ENCODE measurements at regions not wholly inside any gene's neighbourhood (a gene's known extent, or its start where the extent isn't known, plus 50 kb on each side); places are given as distances from the start of the nearest gene placed in this dataset.
A peak's percentile ranks its signal among the peaks of the same experiment; 100 is the strongest.
"Not testable (repeated sequence)": the region's sequence is repeated elsewhere in the genome, so short reads cannot be mapped to it uniquely, and the experiment has no call there.

DNA sequence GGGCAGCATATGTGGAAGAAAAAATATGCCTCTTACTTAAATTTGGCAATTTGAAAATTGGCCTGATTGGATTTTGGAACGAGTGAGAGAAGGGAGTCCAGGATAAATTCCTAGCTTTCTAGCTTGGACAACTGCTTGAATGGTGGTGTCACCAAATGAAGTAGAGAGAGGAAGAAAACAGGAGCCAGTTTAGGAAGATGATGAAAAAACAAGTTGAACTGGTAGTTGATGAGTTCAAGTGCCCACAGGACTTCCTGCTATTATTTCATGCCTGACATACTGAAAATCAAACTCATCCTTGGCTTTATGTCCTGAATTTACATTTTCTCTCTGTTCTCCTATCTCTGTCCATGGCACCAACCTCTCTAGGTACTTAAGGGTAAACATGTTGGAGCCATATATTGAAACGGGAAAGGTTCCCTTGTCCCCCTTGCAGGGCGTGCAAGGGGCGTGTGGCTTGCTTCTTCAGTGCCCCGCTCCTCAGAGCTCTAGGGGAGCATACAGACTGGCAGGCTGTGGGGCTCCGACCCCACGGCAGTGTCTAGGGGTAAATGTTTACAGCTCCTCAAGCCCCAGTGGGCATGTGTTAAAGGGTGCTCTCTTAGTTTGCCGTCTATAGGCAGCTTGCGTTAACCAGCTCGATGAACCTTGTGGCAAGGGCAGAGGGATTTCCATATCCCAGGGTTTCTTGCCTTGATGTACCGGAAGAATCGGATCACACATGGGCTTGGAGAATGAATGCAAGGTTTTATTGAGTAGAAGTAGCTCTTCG, 250.7 kb upstream of the PGRMC2 start:
- H3K27me3 Mint-ChIP-seq, result peaks cover 7% of the 10 kb centered on the region
- no peaks in the 10 kb centered on the region for H3K36me3 Mint-ChIP-seq (ENCODE audit: low read depth)
- no peak overlapping the region for H3K4me3 Mint-ChIP-seq
- CTCF ChIA-PET, result interaction anchor here (1.1 kb wide), 1 partner anchor 25 kb away, joined by 4 read pairs; no protein-coding TSS in a partner anchor
- H3K9me3 Mint-ChIP-seq (ENCODE audit: low read depth), result no peaks in the 10 kb centered on the region
- H3K4me1 Mint-ChIP-seq, result no peaks in the 10 kb centered on the region
- POLR2A ChIA-PET, result no interaction called here
- ATAC-seq (no peak), DNase-seq (no peak)
- no peak overlapping the region for H3K27ac Mint-ChIP-seq
- intact Hi-C loops (cut with DNase I, micrococcal nuclease), result no loop called here

DNA sequence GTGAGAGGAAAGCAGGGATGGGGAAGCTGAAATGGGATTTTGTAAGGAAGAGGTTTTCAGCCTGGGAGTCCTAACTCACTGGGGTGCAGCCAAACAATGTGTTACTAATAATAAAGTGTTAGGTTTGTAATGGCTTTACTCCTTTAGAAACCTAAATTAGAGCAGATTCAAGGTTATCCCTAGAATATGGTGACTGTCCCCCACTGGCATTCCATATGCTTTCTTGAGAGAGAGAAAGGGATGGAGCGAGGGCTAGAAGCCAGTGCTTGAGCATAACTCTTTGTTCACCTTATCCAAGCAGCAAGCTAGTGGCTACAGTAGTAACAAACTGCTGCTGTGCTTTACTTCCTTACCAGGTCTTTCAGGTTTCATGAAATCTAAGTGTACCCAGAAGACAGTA, 249.1 kb upstream of the PGRMC2 start:
- H3K27ac Mint-ChIP-seq, result no peak overlapping the region
- ATAC-seq (no peak), DNase-seq (no peak)
- ChIA-PET POLR2A (no interaction called here), CTCF (no interaction called here)
- no peaks in the 10 kb centered on the region for H3K4me1 Mint-ChIP-seq
- H3K4me3 Mint-ChIP-seq, result no peak overlapping the region
- H3K9me3 Mint-ChIP-seq (ENCODE audit: low read depth), result no peaks in the 10 kb centered on the region
- H3K36me3 Mint-ChIP-seq (ENCODE audit: low read depth), result no peaks in the 10 kb centered on the region
- intact Hi-C loops (cut with DNase I, micrococcal nuclease), result no loop called here
- H3K27me3 Mint-ChIP-seq, result peaks cover 7% of the 10 kb centered on the region

DNA sequence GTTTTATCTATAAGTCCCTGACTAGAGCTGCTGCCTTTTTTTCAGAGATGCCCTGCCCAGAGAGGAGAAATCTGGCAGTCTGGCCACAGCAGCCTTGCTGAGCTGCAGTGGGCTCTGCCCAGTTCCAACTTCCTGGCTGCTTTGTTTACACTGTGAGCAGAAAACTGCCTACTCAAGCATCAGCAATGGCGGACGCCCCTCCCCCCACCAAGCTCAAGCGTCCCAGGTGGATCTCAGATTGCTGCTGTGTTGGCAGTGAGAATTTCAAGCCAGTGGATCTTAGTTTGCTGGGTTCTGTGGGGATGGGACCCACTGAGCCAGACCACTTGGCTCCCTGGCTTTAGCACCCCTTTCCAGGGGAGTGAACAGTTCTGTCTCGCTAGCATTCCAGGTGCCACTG, 247.9 kb upstream of the PGRMC2 start:
- ATAC-seq; H3K27me3 Mint-ChIP-seq; DNase-seq; H3K9me3 Mint-ChIP-seq (ENCODE audit: low read depth); POLR2A ChIA-PET; H3K4me1 Mint-ChIP-seq; H3K36me3 Mint-ChIP-seq (ENCODE audit: low read depth); CTCF ChIA-PET; intact Hi-C loops (cut with DNase I, micrococcal nuclease); H3K4me3 Mint-ChIP-seq; H3K27ac Mint-ChIP-seq: not testable (repeated sequence)

DNA sequence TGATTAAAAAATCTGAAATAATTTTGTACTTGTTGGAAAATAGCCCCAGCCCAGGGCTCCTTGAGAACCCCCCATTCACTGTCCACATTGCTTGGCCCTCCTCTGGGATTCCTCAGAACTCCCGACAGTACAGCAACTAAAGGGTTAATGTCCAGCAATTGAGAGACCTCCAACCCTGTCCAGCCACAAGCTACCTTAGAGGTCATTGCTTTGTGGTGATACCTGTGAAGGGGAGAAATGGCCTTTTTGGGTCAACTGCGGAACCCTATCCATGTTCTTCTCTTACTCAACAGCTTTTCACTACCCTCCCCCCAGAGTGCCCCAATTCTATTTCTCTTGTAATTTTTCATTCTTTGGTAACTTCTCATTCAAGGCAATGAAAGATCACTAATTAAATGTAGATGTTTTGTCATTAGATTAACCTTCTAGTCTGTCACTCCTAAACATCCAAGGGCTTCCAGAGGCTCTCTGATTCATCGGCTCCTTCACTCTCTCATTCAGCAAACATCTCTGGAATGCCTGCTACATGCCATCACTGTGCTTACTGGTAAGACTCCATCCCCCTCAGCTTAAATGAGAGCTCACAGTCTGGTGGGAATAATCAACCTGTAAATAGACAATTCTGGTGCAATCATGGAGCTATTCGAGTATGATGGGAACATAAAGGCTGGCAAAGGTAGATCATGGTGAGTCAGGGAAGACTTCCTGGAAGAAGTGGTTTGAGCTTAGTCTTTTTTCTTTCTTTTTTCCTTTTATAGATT, 241.4 kb upstream of the PGRMC2 start:
- Mint-ChIP-seq H3K9me3 (ENCODE audit: low read depth) (no peaks in the 10 kb centered on the region), H3K27ac (no peak overlapping the region), H3K27me3 (no peaks in the 10 kb centered on the region), H3K36me3 (ENCODE audit: low read depth) (no peaks in the 10 kb centered on the region), H3K4me1 (peaks cover 7% of the 10 kb centered on the region), H3K4me3 (no peak overlapping the region)
- ChIA-PET POLR2A (no interaction called here), CTCF (interaction anchor here (0.8 kb wide), 1 partner anchor 82 kb away, joined by 3 read pairs; no protein-coding TSS in a partner anchor)
- intact Hi-C loops (cut with DNase I, micrococcal nuclease), result no loop called here
- DNase-seq (no peak), ATAC-seq (no peak)

DNA sequence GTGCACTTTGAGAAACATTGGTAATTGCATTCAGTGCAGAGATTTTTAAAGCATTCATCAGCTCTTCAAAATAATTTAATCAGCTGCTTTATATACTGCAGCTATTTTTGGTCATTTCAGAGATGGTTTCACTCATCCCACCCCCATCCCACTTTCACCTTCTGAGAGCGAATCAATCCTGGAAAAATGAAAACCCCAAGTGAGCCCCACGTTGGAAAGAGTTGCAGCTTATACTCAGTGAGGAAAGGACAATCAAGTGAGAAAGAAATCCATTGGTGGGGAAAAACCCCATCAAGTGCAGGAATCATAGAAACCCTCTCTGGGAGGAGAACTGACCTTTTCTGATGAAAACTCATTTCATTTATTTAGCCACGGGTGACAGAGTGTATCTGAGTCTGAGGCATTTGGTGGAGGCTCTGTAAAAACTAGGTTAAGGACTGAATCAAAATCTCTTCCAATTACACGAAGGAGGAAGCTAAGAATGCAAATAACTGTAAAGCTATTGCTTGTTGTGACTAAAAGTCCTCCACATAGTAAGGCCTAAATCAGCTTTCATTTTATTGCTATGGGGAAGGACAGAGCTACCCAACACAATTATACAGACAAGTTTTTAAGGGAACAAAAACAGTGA, 240.4 kb upstream of the PGRMC2 start:
- intact Hi-C loops (cut with DNase I, micrococcal nuclease), result no loop called here
- Mint-ChIP-seq H3K9me3 (ENCODE audit: low read depth) (no peaks in the 10 kb centered on the region), H3K27ac (no peak overlapping the region), H3K4me1 (peaks cover 7% of the 10 kb centered on the region), H3K27me3 (peaks cover 2% of the 10 kb centered on the region), H3K36me3 (ENCODE audit: low read depth) (no peaks in the 10 kb centered on the region), H3K4me3 (no peak overlapping the region)
- ATAC-seq (no peak), DNase-seq (no peak)
- ChIA-PET CTCF (interaction anchor here (0.6 to 0.8 kb wide), 3 partner anchors 13 to 81 kb away, joined by 3 read pairs; no protein-coding TSS in a partner anchor), POLR2A (no interaction called here)

DNA sequence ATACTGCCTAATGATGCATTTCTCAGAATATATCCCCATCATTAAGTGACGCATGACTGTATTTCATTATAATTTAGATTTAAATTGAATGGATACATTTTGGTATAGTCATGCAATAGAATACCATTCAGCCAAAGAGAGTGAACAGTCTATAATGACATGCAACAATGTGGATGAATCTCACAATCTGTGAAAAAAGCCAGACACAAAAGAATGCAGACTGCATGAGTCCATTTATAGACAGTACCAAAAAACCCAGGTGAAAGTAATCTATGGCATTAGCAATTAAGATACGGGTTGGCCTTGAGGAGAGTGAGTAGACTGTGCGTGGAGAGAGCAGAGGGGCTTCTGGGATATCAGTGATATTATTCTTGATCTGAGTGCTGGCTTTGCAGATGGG, 239.7 kb upstream of the PGRMC2 start:
- Mint-ChIP-seq H3K27me3 (peaks cover 2% of the 10 kb centered on the region), H3K9me3 (ENCODE audit: low read depth) (no peaks in the 10 kb centered on the region), H3K4me1 (peaks cover 7% of the 10 kb centered on the region), H3K4me3 (no peak overlapping the region), H3K36me3 (ENCODE audit: low read depth) (no peaks in the 10 kb centered on the region), H3K27ac (no peak overlapping the region)
- intact Hi-C loops (cut with DNase I, micrococcal nuclease), result no loop called here
- ChIA-PET POLR2A (no interaction called here), CTCF (interaction anchor here (0.6 to 0.7 kb wide), 2 partner anchors 12 to 26 kb away, joined by 3 read pairs; no protein-coding TSS in a partner anchor)
- ATAC-seq, result no peak
- DNase-seq, result no peak

DNA sequence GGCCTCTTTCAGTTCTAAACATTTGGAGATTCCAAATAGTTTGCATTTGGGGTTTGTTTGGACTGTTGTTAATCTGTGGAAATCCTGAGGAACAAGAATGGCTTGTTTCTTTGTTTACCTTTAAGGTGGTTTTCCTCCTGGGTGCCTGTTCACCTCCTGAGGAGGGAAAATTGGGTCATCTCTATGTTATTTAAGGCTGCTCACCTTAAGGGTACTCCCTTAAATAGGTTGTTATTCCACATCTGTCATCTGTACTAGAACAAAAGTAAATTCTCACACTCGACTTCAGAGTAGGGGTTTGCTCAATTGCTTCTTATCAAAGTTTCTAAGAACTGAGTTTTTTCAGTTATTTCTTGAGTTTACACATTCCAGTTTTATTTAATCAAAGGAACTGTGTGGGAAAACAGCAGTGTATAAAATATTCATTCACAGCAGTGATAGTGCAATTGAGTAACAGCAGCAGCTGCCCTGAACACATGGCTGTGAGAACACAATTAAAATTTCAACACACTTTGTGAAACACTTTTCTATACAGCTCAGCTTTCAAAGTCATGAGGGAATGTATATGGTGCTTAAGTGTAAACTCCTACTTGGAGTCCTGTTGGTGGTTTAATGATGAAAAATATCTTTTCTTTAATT, 238.5 kb upstream of the PGRMC2 start:
- Mint-ChIP-seq H3K9me3 (ENCODE audit: low read depth) (no peaks in the 10 kb centered on the region), H3K36me3 (ENCODE audit: low read depth) (no peaks in the 10 kb centered on the region), H3K4me3 (no peak overlapping the region), H3K27ac (no peak overlapping the region), H3K27me3 (peaks cover 2% of the 10 kb centered on the region), H3K4me1 (peaks cover 7% of the 10 kb centered on the region)
- POLR2A ChIA-PET, result interaction anchor here (0.7 kb wide), 1 partner anchor 70 kb away, joined by 3 read pairs; no protein-coding TSS in a partner anchor
- DNase-seq (no peak), ATAC-seq (no peak)
- intact Hi-C loops (cut with DNase I, micrococcal nuclease), result no loop called here
- CTCF ChIA-PET, result no interaction called here

DNA sequence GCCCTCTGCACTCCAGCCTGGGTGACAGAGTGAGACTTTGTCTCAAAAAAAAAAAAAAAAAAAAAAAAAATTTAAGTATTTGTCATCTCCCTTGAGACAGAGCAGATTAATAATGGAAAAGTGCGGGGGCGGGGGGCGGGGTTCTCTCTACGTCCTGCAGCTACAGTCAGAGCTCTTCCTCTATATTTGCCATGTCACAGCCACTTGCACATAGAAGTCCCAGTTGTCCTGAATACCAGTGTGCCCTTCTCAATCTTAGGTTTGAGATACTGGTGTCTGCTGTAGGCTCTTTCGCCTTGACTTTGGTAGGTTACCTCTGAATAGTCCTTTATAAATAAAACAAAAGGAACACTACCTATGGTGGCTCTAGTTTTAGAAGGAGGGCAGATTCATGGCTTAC, 237.8 kb upstream of the PGRMC2 start:
- DNase-seq (peak; percentile 6), ATAC-seq (peak; percentile 26)
- ChIA-PET POLR2A (no interaction called here), CTCF (no interaction called here)
- H3K27me3 Mint-ChIP-seq, result peaks cover 2% of the 10 kb centered on the region
- H3K9me3 Mint-ChIP-seq (ENCODE audit: low read depth), result no peaks in the 10 kb centered on the region
- intact Hi-C loops (cut with DNase I, micrococcal nuclease), result no loop called here
- H3K27ac Mint-ChIP-seq, result no peak overlapping the region
- no peaks in the 10 kb centered on the region for H3K36me3 Mint-ChIP-seq (ENCODE audit: low read depth)
- H3K4me1 Mint-ChIP-seq, result peaks cover 7% of the 10 kb centered on the region
- H3K4me3 Mint-ChIP-seq, result no peak overlapping the region

DNA sequence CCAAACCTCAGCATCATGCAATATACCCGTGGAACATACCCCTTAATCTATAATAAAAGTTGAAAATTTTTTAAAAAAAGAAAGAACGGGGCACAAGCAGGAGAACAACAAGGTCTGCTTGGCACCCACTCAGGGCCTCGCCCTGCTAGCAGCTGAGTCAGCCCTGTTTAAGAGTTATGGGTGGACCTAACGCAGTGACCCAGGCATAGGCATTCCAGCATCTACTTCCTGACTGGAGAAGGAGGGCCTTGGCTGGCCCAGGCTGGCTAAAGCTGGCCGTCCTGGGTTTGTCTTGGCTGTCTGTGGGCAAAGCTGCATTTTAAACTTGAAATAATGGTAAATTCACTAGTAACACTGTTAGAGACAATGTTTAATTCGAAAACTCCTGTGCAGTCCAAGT, 236.7 kb upstream of the PGRMC2 start:
- no peaks in the 10 kb centered on the region for H3K36me3 Mint-ChIP-seq (ENCODE audit: low read depth)
- DNase-seq, result no peak
- H3K27ac Mint-ChIP-seq, result no peak overlapping the region
- H3K4me3 Mint-ChIP-seq, result no peak overlapping the region
- H3K27me3 Mint-ChIP-seq, result peaks cover 2% of the 10 kb centered on the region
- CTCF ChIA-PET, result interaction anchor here (1.4 kb wide), 1 partner anchor 65 kb away, joined by 4 read pairs; no protein-coding TSS in a partner anchor
- POLR2A ChIA-PET, result no interaction called here
- peaks cover 7% of the 10 kb centered on the region for H3K4me1 Mint-ChIP-seq
- intact Hi-C loops (cut with DNase I, micrococcal nuclease), result no loop called here
- H3K9me3 Mint-ChIP-seq (ENCODE audit: low read depth), result no peaks in the 10 kb centered on the region
- ATAC-seq, result no peak

DNA sequence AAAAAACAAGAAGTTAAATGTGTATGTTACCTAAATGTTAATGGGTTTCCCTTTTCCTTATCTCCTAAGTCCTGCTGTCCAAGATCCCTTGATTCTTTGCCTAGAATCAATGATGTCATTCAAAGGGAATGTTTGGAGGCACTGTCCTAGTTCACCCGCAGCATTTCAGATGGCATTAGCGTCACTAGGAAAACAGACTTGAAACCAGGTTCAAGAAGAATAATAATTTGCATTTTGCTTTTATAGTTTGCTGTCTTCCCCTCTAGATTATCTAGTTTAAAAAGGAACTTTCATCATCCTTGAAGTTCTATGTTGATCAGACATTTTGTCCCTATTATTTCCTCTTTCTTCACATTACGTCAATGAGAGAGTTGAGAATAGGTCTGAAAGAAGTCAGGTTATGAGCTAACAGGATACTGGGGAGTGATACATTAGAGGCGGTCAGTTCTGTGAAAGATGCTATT, 234.1 kb upstream of the PGRMC2 start:
- H3K27ac Mint-ChIP-seq, result no peak overlapping the region
- peaks cover 9% of the 10 kb centered on the region for H3K4me1 Mint-ChIP-seq
- H3K9me3 Mint-ChIP-seq (ENCODE audit: low read depth), result no peaks in the 10 kb centered on the region
- ChIA-PET CTCF (no interaction called here), POLR2A (no interaction called here)
- intact Hi-C loops (cut with DNase I, micrococcal nuclease), result no loop called here
- H3K4me3 Mint-ChIP-seq, result no peak overlapping the region
- no peak for DNase-seq
- H3K27me3 Mint-ChIP-seq, result peaks cover 2% of the 10 kb centered on the region
- ATAC-seq, result no peak
- H3K36me3 Mint-ChIP-seq (ENCODE audit: low read depth), result no peaks in the 10 kb centered on the region

DNA sequence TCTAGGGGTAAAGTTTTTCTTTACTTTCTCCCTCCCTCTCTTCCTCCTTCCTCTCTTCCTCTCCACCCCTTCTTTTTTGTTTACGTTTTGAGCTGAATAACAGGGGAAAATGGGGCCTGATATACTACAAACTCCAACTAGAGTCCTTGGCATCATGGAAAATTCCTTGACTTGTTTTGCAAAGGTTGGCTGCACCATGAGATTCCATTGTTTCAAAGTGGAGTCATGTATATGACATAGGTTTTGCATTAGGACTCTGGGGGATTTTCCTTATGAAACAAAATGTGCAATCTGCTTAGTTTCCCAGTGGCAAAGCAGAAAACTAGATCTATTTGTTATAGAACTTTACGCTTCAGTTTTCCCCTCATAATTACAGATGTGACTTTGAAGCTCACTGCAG, 233.5 kb upstream of the PGRMC2 start:
- intact Hi-C loops (cut with DNase I, micrococcal nuclease), result no loop called here
- no peak for DNase-seq
- H3K4me1 Mint-ChIP-seq, result peaks cover 9% of the 10 kb centered on the region
- POLR2A ChIA-PET, result no interaction called here
- peaks cover 2% of the 10 kb centered on the region for H3K27me3 Mint-ChIP-seq
- H3K4me3 Mint-ChIP-seq, result no peak overlapping the region
- H3K36me3 Mint-ChIP-seq (ENCODE audit: low read depth), result no peaks in the 10 kb centered on the region
- CTCF ChIA-PET, result interaction anchor here (0.6 kb wide), 1 partner anchor 209 kb away, joined by 3 read pairs; no protein-coding TSS in a partner anchor
- no peak overlapping the region for H3K27ac Mint-ChIP-seq
- no peak for ATAC-seq
- H3K9me3 Mint-ChIP-seq (ENCODE audit: low read depth), result no peaks in the 10 kb centered on the region

Data from activated CD4-positive, alpha-beta T cell treated with anti-CD3 and anti-CD28 coated beads for 36 hours (primary cell).